OCI-LY3 (cell line): ENCODE measurements at regions not wholly inside any gene's neighbourhood (a gene's known extent, or its start where the extent isn't known, plus 50 kb on each side); places are given as distances from the start of the nearest gene placed in this dataset.
"Not testable (repeated sequence)": the region's sequence is repeated elsewhere in the genome, so short reads cannot be mapped to it uniquely, and the experiment has no call there.

Source experiments
- EZH2phosphoT487 ChIP-seq: fragments of 200-600 bp; shearing (Covaris generic); IDR thresholded peaks from 2 replicates; pipeline ENCODE4 v1.6.1; 2018; ENCODE audit warnings: antibody characterized with exemption, mixed run types, low read depth
- TF ChIP-seq, protein P1 (sequence below): fragments of 200-600, 300-600 bp; sonication (generic); IDR thresholded peaks from 2 replicates; pipeline ENCODE4 v1.5.1; 2014; ENCODE audit warnings: antibody characterized with exemption, low read length, low read depth

DNA sequence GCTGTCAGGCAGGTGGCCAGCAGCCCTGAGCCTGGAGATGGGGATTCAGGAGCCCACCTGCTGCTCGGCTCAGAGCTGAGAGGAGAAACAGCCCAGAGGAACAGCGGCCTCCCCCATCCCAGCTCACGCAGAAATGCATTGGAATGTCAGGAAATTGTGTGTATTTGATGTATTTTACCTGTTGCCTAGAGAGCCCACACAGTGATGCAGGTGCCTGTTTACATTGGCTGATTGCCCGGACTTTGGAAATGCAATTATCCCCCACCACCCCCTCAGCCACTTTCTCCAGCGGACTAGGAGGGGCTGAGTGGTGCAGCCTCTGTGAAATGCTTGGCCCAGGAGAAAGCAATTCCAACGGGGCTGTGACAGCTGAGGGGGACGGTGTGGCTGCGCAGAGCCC is 281.7 kb upstream of the SFSWAP start:
- not testable (repeated sequence) for TF ChIP-seq EZH2phosphoT487
- TF ChIP-seq, protein P1, sequence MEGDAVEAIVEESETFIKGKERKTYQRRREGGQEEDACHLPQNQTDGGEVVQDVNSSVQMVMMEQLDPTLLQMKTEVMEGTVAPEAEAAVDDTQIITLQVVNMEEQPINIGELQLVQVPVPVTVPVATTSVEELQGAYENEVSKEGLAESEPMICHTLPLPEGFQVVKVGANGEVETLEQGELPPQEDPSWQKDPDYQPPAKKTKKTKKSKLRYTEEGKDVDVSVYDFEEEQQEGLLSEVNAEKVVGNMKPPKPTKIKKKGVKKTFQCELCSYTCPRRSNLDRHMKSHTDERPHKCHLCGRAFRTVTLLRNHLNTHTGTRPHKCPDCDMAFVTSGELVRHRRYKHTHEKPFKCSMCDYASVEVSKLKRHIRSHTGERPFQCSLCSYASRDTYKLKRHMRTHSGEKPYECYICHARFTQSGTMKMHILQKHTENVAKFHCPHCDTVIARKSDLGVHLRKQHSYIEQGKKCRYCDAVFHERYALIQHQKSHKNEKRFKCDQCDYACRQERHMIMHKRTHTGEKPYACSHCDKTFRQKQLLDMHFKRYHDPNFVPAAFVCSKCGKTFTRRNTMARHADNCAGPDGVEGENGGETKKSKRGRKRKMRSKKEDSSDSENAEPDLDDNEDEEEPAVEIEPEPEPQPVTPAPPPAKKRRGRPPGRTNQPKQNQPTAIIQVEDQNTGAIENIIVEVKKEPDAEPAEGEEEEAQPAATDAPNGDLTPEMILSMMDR, result not testable (repeated sequence)
